Fibroblast of gingiva (primary cell): ENCODE measurements at regions not wholly inside any gene's neighbourhood (a gene's known extent, or its start where the extent isn't known, plus 50 kb on each side); places are given as distances from the start of the nearest gene placed in this dataset.

ENCODE experiments used
- DNase-seq: peaks from one replicate; pipeline ENCODE4 v3.0.0-alpha.2; 2011; ENCODE audit warnings: low read depth

GRCh38 chr1:110816945-110817344 lies 56.0 kb upstream of the CD53 start:
- DNase-seq, result no peak

GRCh38 chr1:110811529-110811928 lies 61.4 kb upstream of the CD53 start:
- DNase-seq, result no peak

GRCh38 chr1:110800079-110800478 lies 72.9 kb upstream of the CD53 start:
- DNase-seq, result no peak

- no peak for DNase-seq
Measured at GRCh38 chr1:110798691-110799256, 74.2 kb upstream of the CD53 start.

- no peak for DNase-seq
Measured at GRCh38 chr1:110788673-110789072, 84.3 kb upstream of the CD53 start.

GRCh38 chr1:110787328-110788071 lies 85.4 kb upstream of the CD53 start:
- no peak for DNase-seq

GRCh38 chr1:110786802-110787327 lies 86.1 kb upstream of the CD53 start:
- DNase-seq, result no peak

- no peak for DNase-seq
Measured at GRCh38 chr1:110785612-110786011, 87.3 kb upstream of the CD53 start.

GRCh38 chr1:110785055-110785454 lies 87.9 kb upstream of the CD53 start:
- DNase-seq, result no peak

- DNase-seq, result peak; percentile 32
Measured at GRCh38 chr1:110783292-110783918, 89.5 kb upstream of the CD53 start.

- no peak for DNase-seq
Measured at GRCh38 chr1:110781525-110781924, 91.4 kb upstream of the CD53 start.

- DNase-seq, result peak; percentile 42
Measured at GRCh38 chr1:110780600-110781484, 92.1 kb upstream of the CD53 start.

- DNase-seq, result no peak
Measured at GRCh38 chr1:110779636-110780035, 93.3 kb upstream of the CD53 start.

GRCh38 chr1:110778821-110779220 lies 94.1 kb upstream of the CD53 start:
- no peak for DNase-seq

GRCh38 chr1:110777228-110777627 lies 95.7 kb upstream of the CD53 start:
- DNase-seq, result no peak

- no peak for DNase-seq
Measured at GRCh38 chr1:110774398-110774797, 98.5 kb upstream of the CD53 start.

GRCh38 chr1:110773813-110774212 lies 99.1 kb upstream of the KCNA3 start:
- DNase-seq, result no peak

- DNase-seq, result no peak
Measured at GRCh38 chr1:110771245-110772022, 96.7 kb upstream of the KCNA3 start.

- DNase-seq, result no peak
Measured at GRCh38 chr1:110770832-110771231, 96.1 kb upstream of the KCNA3 start.

GRCh38 chr1:110768605-110769004 lies 93.9 kb upstream of the KCNA3 start:
- no peak for DNase-seq

- DNase-seq, result no peak
Measured at GRCh38 chr1:110766336-110766647, 91.6 kb upstream of the KCNA3 start.
